CD14-positive monocyte (primary cell): ENCODE measurements at regions not wholly inside any gene's neighbourhood (a gene's known extent, or its start where the extent isn't known, plus 50 kb on each side); places are given as distances from the start of the nearest gene placed in this dataset.

Experiments used
- DNase-seq, 3 donors: peaks; one replicate each; pipeline ENCODE4 v3.0.0-alpha.2; 2011 to 2022
- H2AFZ ChIP-seq: 2 replicates; pipeline ENCODE4 v1.6.0; 2012; ENCODE audit warnings: mild to moderate bottlenecking, low read depth, low read length, inconsistent platforms; ENCODE audit not compliant: insufficient read depth, poor library complexity, severe bottlenecking
- H3K27ac ChIP-seq, 2 donors: 1 replicate in 1 of 2; 2 replicates in 1 of 2; pipeline ENCODE4 v1.5.1; 2012 to 2013; ENCODE audit warnings: low read length in 2 of 2, control low read depth in 1 of 2, inconsistent platforms in 1 of 2, low read depth in 1 of 2, mild to moderate bottlenecking in 1 of 2
- H3K27me3 ChIP-seq, 2 donors: one replicate each; pipeline versions ENCODE4 v1.6.0 to v1.6.1; 2011 to 2013; ENCODE audit warnings: low read length in 2 of 2; ENCODE audit not compliant: control insufficient read depth in 2 of 2, insufficient read depth in 2 of 2
- H3K36me3 ChIP-seq, 2 donors: replicated peaks in 1 of 2; 1 replicate in 1 of 2; 2 replicates in 1 of 2; pipeline versions ENCODE4 v1.5.1 to v1.6.1; 2012 to 2013; ENCODE audit warnings: low read length in 2 of 2, control low read depth in 1 of 2, inconsistent platforms in 1 of 2, mild to moderate bottlenecking in 1 of 2; ENCODE audit not compliant: insufficient read depth in 2 of 2, control insufficient read depth in 1 of 2
- H3K4me1 ChIP-seq, 2 donors: 1 replicate in 1 of 2; 2 replicates in 1 of 2; pipeline versions ENCODE4 v1.5.1 to v1.6.1; 2012 to 2013; ENCODE audit warnings: low read length in 2 of 2, control low read depth in 1 of 2, inconsistent platforms in 1 of 2, mild to moderate bottlenecking in 1 of 2, moderate library complexity in 1 of 2; ENCODE audit not compliant: insufficient read depth in 2 of 2, control insufficient read depth in 1 of 2
- H3K4me2 ChIP-seq: replicated peaks from 2 replicates; pipeline ENCODE3; 2012; ENCODE audit warnings: low read length, moderate library complexity, mild to moderate bottlenecking; ENCODE audit not compliant: poor library complexity, severe bottlenecking; ENCODE audit errors: extremely low read depth
- H3K4me3 ChIP-seq, 3 experiments: fragments of 200-600 bp in 1 of 3; sonication (generic) in 1 of 3; replicated peaks in 1 of 3; 1 replicate in 2 of 3; 2 replicates in 1 of 3; pipeline ENCODE4 v1.5.1; 2011 to 2013; ENCODE audit warnings: low read length in 3 of 3, mild to moderate bottlenecking in 3 of 3, control low read depth in 2 of 3, low read depth in 2 of 3, inconsistent platforms in 1 of 3, moderate library complexity in 1 of 3
- H3K79me2 ChIP-seq: 2 replicates; pipeline ENCODE4 v1.6.0; 2012; ENCODE audit warnings: mild to moderate bottlenecking, control low read depth, inconsistent platforms, low read length, moderate library complexity; ENCODE audit not compliant: insufficient read depth
- H3K9ac ChIP-seq: 2 replicates; pipeline ENCODE4 v1.6.0; 2017; ENCODE audit warnings: low read length, mild to moderate bottlenecking; ENCODE audit not compliant: insufficient read depth, poor library complexity, severe bottlenecking
- H3K9me3 ChIP-seq, 2 donors: replicated peaks in 1 of 2; 1 replicate in 1 of 2; 2 replicates in 1 of 2; pipeline versions ENCODE4 v1.5.1 to v1.6.1; 2012 to 2013; ENCODE audit warnings: low read length in 2 of 2, control low read depth in 1 of 2; ENCODE audit not compliant: control insufficient read depth in 1 of 2, insufficient read depth in 1 of 2
- H4K20me1 ChIP-seq: 2 replicates; pipeline ENCODE4 v1.6.0; 2012; ENCODE audit warnings: mild to moderate bottlenecking, low read length, control low read depth, moderate library complexity; ENCODE audit not compliant: insufficient read depth
- H3K27ac Mint-ChIP-seq, 7 donors: one replicate each; pipeline ENCODE4 v1.8.0; 2020; ENCODE audit warnings: mild to moderate bottlenecking in 7 of 7, mixed read lengths in 7 of 7, moderate library complexity in 6 of 7, inconsistent platforms in 2 of 7
- H3K27me3 Mint-ChIP-seq, 3 donors: one replicate each; pipeline ENCODE4 v1.8.0; 2021 to 2022; ENCODE audit warnings: low read depth in 3 of 3, mild to moderate bottlenecking in 3 of 3, mixed read lengths in 3 of 3, moderate library complexity in 3 of 3, inconsistent platforms in 1 of 3
- H3K36me3 Mint-ChIP-seq, 2 donors: one replicate each; pipeline ENCODE4 v1.8.0; 2020; ENCODE audit warnings: mixed read lengths in 2 of 2, inconsistent platforms in 1 of 2, mild to moderate bottlenecking in 1 of 2
- H3K4me1 Mint-ChIP-seq: one replicate; pipeline ENCODE4 v1.8.0; 2020; ENCODE audit warnings: mild to moderate bottlenecking, mixed read lengths
- H3K4me3 Mint-ChIP-seq, 2 donors: one replicate each; pipeline ENCODE4 v1.8.0; 2020; ENCODE audit warnings: mild to moderate bottlenecking in 2 of 2, mixed read lengths in 2 of 2, moderate library complexity in 1 of 2
- H3K9me3 Mint-ChIP-seq, 7 donors: one replicate each; pipeline ENCODE4 v1.8.0; 2020 to 2022; ENCODE audit warnings: mixed read lengths in 7 of 7, mild to moderate bottlenecking in 6 of 7, moderate library complexity in 6 of 7, inconsistent platforms in 2 of 7
- CTCF ChIP-seq: fragments of 200-600 bp; IDR thresholded peaks from one replicate; pipeline ENCODE4 v1.8.0; 2022; ENCODE audit warnings: antibody characterized with exemption, mild to moderate bottlenecking
- WGBS: methylation state at CpG from one replicate; pipeline ENCODE4 v1.1.5; 2013; ENCODE audit warnings: missing lambda C conversion rate; ENCODE audit not compliant: insufficient coverage; 5-methylcytosine and 5-hydroxymethylcytosine counted together
- intact Hi-C, 2 donors: fragments of 100-400 bp; cut with micrococcal nuclease; formaldehyde crosslinking; loops; one replicate each; pipeline versions ENCODE4 v1.15.0 to v1.15.1; 2023

- H3K79me2 ChIP-seq, result no peaks in the 10 kb centered on the region
- intact Hi-C loops, result no loop called here
- no peak overlapping the region for H2AFZ ChIP-seq
- H3K4me3 Mint-ChIP-seq, result no peak overlapping the region
- no peaks in the 10 kb centered on the region for H3K36me3 Mint-ChIP-seq
- no peak overlapping the region for H3K27ac ChIP-seq
- no peak for DNase-seq
- WGBS, result no CpG with 5 or more reads among the region's 4 CpGs
- no peak overlapping the region for H3K4me2 ChIP-seq
- H3K36me3 ChIP-seq, result no peaks in the 10 kb centered on the region
- H3K4me1 ChIP-seq, result no peaks in the 10 kb centered on the region
- no peaks in the 10 kb centered on the region for H3K9me3 ChIP-seq
- H3K9me3 Mint-ChIP-seq, result peaks cover 0 to 18% (median 7%) of the 10 kb centered on the region in 7 donors
- H4K20me1 ChIP-seq, result no peaks in the 10 kb centered on the region
- H3K27me3 ChIP-seq, result no peaks in the 10 kb centered on the region
- peaks cover 2% of the 10 kb centered on the region for H3K4me1 Mint-ChIP-seq
- TF ChIP-seq CTCF, result no peak
- H3K27me3 Mint-ChIP-seq, result peaks cover 0 to 4% (median 0%) of the 10 kb centered on the region in 3 donors
- no peak overlapping the region for H3K9ac ChIP-seq
- no peak overlapping the region for H3K27ac Mint-ChIP-seq
- no peak overlapping the region for H3K4me3 ChIP-seq
Measured at GRCh38 chr6:82094166-82094806, 153.3 kb downstream of the IBTK start.

- H3K36me3 ChIP-seq, result no peaks in the 10 kb centered on the region
- TF ChIP-seq CTCF, result no peak
- intact Hi-C loops, result no loop called here
- no peaks in the 10 kb centered on the region for H3K36me3 Mint-ChIP-seq
- H3K27me3 Mint-ChIP-seq, result peaks cover 0 to 2% (median 0%) of the 10 kb centered on the region in 3 donors
- no peaks in the 10 kb centered on the region for H3K79me2 ChIP-seq
- no peak overlapping the region for H3K9ac ChIP-seq
- H3K4me1 Mint-ChIP-seq, result no peaks in the 10 kb centered on the region
- no peaks in the 10 kb centered on the region for H3K4me1 ChIP-seq
- 87% methylated on average over 3 of the region's 4 CpGs for WGBS
- H3K4me2 ChIP-seq, result no peak overlapping the region
- DNase-seq, result no peak
- no peak overlapping the region for H3K27ac ChIP-seq
- H3K9me3 Mint-ChIP-seq, result peaks cover 0 to 3% (median 0%) of the 10 kb centered on the region in 7 donors
- no peaks in the 10 kb centered on the region for H3K27me3 ChIP-seq
- no peaks in the 10 kb centered on the region for H4K20me1 ChIP-seq
- no peak overlapping the region for H3K4me3 Mint-ChIP-seq
- H3K4me3 ChIP-seq, result no peak overlapping the region
- no peak overlapping the region for H2AFZ ChIP-seq
- no peak overlapping the region for H3K27ac Mint-ChIP-seq
- no peaks in the 10 kb centered on the region for H3K9me3 ChIP-seq
Measured at GRCh38 chr6:82088978-82089771, 158.4 kb downstream of the IBTK start.
